Nephron progenitor cell (in vitro differentiated cells): ENCODE measurements at regions not wholly inside any gene's neighbourhood (a gene's known extent, or its start where the extent isn't known, plus 50 kb on each side); places are given as distances from the start of the nearest gene placed in this dataset.
A peak's percentile ranks its signal among the peaks of the same experiment; 100 is the strongest.

Experiments used
- DNase-seq: peaks from one replicate; pipeline ENCODE4 v3.0.0; 2021
- H3K27ac Mint-ChIP-seq: 2 replicates; pipeline ENCODE4 v1.8.0; 2021; ENCODE audit warnings: mild to moderate bottlenecking, moderate library complexity, mixed read lengths
- H3K27me3 Mint-ChIP-seq: 2 replicates; pipeline ENCODE4 v1.8.0; 2021; ENCODE audit warnings: mild to moderate bottlenecking, low read depth, mixed read lengths; ENCODE audit not compliant: poor library complexity
- H3K36me3 Mint-ChIP-seq: 2 replicates; pipeline ENCODE4 v1.8.0; 2021; ENCODE audit warnings: low read depth, mixed read lengths
- H3K4me1 Mint-ChIP-seq: 2 replicates; pipeline ENCODE4 v1.8.0; 2021; ENCODE audit warnings: mixed read lengths
- H3K4me3 Mint-ChIP-seq: 2 replicates; pipeline ENCODE4 v1.8.0; 2021; ENCODE audit warnings: mild to moderate bottlenecking, moderate library complexity, mixed read lengths
- H3K9me3 Mint-ChIP-seq: 2 replicates; pipeline ENCODE4 v1.8.0; 2021; ENCODE audit warnings: mild to moderate bottlenecking, moderate library complexity, mixed read lengths
- TF ChIP-seq, protein P1 (sequence below): fragments of 200-600 bp; sonication (generic); IDR thresholded peaks from 2 replicates; pipeline ENCODE4 v1.5.0; 2021; ENCODE audit warnings: antibody characterized with exemption

DNA sequence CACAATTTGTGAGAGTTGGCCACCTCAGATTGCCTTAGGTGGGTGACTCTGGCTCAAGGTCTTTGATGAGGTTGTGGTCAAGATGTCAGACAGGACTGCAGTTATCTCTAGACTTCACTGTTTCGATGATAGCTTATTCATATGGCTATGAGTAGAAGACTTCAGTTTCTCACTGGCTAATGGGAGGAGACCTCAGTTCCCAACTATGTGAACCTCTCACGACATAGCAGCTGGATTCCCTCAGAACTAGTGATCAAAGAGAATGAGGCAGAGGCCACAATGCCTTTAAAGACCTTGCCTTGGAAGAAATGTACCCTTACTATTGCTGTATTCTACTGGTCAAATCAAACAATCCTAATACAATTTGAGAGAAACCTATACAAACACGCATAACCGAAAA, 607.5 kb upstream of the ROBO2 start:
- Mint-ChIP-seq H3K36me3 (no peaks in the 10 kb centered on the region), H3K9me3 (no peaks in the 10 kb centered on the region)

DNA sequence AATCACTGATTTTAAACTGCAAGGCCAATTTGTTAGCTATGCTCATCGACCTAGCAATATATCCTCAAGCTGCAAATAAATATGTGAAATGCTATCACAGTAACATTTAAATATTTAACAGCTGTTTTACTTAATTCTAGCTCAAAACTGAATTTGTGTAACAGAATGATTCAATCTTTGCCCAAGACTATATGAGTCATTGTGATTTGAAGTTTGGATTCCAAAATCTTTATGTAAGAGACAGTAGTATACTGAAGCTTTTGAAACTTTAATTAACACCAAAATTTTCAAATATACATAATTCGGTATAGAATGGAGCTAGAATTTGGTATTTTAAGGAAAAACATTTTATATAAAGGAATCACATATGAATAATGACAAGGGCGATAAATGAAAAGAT, 603.0 kb upstream of the ROBO2 start:
- TF ChIP-seq, protein P1, sequence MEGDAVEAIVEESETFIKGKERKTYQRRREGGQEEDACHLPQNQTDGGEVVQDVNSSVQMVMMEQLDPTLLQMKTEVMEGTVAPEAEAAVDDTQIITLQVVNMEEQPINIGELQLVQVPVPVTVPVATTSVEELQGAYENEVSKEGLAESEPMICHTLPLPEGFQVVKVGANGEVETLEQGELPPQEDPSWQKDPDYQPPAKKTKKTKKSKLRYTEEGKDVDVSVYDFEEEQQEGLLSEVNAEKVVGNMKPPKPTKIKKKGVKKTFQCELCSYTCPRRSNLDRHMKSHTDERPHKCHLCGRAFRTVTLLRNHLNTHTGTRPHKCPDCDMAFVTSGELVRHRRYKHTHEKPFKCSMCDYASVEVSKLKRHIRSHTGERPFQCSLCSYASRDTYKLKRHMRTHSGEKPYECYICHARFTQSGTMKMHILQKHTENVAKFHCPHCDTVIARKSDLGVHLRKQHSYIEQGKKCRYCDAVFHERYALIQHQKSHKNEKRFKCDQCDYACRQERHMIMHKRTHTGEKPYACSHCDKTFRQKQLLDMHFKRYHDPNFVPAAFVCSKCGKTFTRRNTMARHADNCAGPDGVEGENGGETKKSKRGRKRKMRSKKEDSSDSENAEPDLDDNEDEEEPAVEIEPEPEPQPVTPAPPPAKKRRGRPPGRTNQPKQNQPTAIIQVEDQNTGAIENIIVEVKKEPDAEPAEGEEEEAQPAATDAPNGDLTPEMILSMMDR, result no peak
- Mint-ChIP-seq H3K4me3 (no peak overlapping the region), H3K4me1 (no peaks in the 10 kb centered on the region), H3K27ac (no peak overlapping the region), H3K36me3 (no peaks in the 10 kb centered on the region), H3K9me3 (no peaks in the 10 kb centered on the region), H3K27me3 (no peaks in the 10 kb centered on the region)
- no peak for DNase-seq

More for the DNA sequence above, 607.5 kb upstream of the ROBO2 start:
- Mint-ChIP-seq H3K4me3 (no peak overlapping the region), H3K27me3 (no peaks in the 10 kb centered on the region), H3K4me1 (no peaks in the 10 kb centered on the region), H3K27ac (no peak overlapping the region)
- TF ChIP-seq, protein P1, result no peak
- DNase-seq, result no peak

DNA sequence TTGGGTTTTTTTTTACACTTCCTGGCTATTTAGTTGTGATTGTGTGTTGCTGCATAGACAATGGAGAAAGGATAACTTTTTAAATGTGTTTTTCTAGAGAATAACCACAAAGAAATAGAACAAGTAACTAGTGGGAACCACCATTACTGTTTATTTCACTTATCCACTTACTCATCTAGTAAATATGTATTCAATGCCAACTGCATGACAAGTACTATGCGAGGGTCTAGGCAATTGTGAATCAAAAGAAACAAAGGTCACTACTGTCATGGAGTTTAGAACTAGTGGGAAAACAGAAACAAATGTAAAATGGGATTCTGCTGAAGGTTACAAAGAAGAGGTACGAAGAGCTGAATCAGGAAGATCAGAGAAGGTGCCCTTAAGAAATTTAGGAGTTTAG, 600.9 kb upstream of the ROBO2 start:
- Mint-ChIP-seq H3K27ac (no peak overlapping the region), H3K27me3 (no peaks in the 10 kb centered on the region), H3K4me3 (no peak overlapping the region), H3K9me3 (no peaks in the 10 kb centered on the region), H3K36me3 (no peaks in the 10 kb centered on the region), H3K4me1 (no peaks in the 10 kb centered on the region)
- TF ChIP-seq, protein P1, result no peak
- DNase-seq, result no peak

DNA sequence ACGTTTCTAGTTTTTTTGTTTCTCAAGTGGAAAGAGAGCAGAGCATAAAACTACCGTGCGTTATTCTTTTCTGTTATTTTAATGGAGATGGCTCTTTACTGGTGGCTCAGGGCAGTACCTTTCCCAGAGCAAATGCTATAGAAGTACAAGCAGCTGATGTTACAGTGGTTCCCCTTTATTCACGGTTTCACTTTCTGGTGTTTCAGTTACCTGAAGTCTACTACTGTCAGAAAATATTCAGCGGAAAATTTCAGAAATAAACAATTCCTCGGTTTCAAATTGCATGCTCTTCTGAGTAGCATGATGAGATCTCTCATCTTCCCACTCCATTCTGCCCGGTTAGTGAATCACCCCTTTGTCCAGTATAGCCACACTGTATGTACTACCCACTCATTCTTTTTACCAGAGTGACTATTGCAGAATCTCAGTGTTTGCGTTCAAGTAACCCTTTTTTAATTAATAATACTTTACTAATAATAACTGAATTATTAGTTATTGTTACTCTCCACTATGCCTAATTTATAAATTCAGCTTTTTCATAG, 597.5 kb upstream of the ROBO2 start:
- no peaks in the 10 kb centered on the region for H3K36me3 Mint-ChIP-seq
- no peaks in the 10 kb centered on the region for H3K9me3 Mint-ChIP-seq
- H3K27ac Mint-ChIP-seq, result no peak overlapping the region
- TF ChIP-seq, protein P1, result no peak
- no peaks in the 10 kb centered on the region for H3K27me3 Mint-ChIP-seq
- H3K4me3 Mint-ChIP-seq, result no peak overlapping the region
- no peak for DNase-seq
- H3K4me1 Mint-ChIP-seq, result no peaks in the 10 kb centered on the region

DNA sequence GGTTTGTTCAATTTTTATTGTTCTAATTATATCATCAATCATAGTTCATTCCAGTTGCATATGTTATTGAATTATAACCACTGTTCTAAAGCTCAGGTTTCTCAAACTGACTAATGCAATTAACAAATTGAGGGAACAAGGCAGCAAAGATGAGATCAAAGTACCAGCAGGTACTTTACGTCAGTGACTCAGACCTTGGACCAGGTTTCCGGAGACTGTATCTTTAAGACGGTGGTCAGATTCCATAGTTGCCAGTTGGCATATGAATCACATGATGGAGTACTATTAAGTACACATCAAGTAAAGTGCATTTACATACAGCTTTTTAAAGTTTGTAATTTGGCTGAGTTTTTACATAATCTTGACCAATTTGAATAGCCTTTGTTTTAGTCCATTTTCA, 583.6 kb upstream of the ROBO2 start:
- no peak for DNase-seq
- TF ChIP-seq, protein P1, result no peak
- Mint-ChIP-seq H3K27ac (no peak overlapping the region), H3K4me1 (no peaks in the 10 kb centered on the region), H3K36me3 (no peaks in the 10 kb centered on the region), H3K27me3 (no peaks in the 10 kb centered on the region), H3K9me3 (peaks cover 6% of the 10 kb centered on the region), H3K4me3 (no peak overlapping the region)

DNA sequence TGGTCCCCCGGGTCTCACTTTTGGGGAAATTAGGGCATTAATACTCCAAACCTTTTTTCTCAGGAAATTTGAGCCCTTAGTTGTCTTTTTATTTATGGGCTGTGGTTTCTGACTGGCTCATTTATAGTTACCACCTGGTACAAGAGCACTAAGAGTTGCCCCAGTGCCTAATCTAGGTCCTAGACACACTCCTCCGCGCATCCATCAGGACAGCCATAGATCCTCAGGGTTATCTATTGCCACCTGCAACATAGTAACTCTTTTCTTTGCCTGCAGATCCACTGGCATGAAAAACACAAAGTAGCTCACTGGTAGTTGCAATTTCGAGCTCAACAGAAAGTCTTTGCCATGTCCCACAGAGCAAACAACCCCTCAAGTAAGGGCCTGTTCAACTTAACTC, 576.4 kb upstream of the ROBO2 start:
- Mint-ChIP-seq H3K27ac (peak overlapping the region; percentile 67), H3K27me3 (no peaks in the 10 kb centered on the region), H3K4me1 (peaks cover 10% of the 10 kb centered on the region), H3K9me3 (peaks cover 3% of the 10 kb centered on the region), H3K4me3 (no peak overlapping the region), H3K36me3 (no peaks in the 10 kb centered on the region)
- TF ChIP-seq, protein P1, result no peak
- no peak for DNase-seq
